Rectal smooth muscle tissue (tissue), 1 donor: ENCODE measurements at regions not wholly inside any gene's neighbourhood (a gene's known extent, or its start where the extent isn't known, plus 50 kb on each side); places are given as distances from the start of the nearest gene placed in this dataset.

Experiments
- H3K27ac ChIP-seq: one replicate; pipeline ENCODE4 v1.7.0; 2013; ENCODE audit warnings: low read depth, low read length, inconsistent platforms
- H3K27me3 ChIP-seq: one replicate; pipeline ENCODE4 v1.7.0; 2013; ENCODE audit warnings: low read length; ENCODE audit not compliant: control insufficient read depth, insufficient read depth
- H3K36me3 ChIP-seq: one replicate; pipeline ENCODE4 v1.7.0; 2013; ENCODE audit warnings: low read length; ENCODE audit not compliant: control insufficient read depth, insufficient read depth
- H3K4me1 ChIP-seq: one replicate; pipeline ENCODE4 v1.7.0; 2013; ENCODE audit warnings: low read length; ENCODE audit not compliant: control insufficient read depth, insufficient read depth
- H3K4me3 ChIP-seq: one replicate; pipeline ENCODE4 v1.7.0; 2013; ENCODE audit warnings: low read length
- H3K9ac ChIP-seq: one replicate; pipeline ENCODE4 v1.7.0; 2013; ENCODE audit warnings: low read length

GRCh38 chr11:19599681-19600080 lies 113.0 kb upstream of the NAV2 start:
- Histone ChIP-seq H3K27ac (no peak overlapping the region), H3K36me3 (no peaks in the 10 kb centered on the region), H3K9ac (no peak overlapping the region), H3K4me1 (peaks cover 15% of the 10 kb centered on the region), H3K4me3 (no peak overlapping the region), H3K27me3 (no peaks in the 10 kb centered on the region)

DNA sequence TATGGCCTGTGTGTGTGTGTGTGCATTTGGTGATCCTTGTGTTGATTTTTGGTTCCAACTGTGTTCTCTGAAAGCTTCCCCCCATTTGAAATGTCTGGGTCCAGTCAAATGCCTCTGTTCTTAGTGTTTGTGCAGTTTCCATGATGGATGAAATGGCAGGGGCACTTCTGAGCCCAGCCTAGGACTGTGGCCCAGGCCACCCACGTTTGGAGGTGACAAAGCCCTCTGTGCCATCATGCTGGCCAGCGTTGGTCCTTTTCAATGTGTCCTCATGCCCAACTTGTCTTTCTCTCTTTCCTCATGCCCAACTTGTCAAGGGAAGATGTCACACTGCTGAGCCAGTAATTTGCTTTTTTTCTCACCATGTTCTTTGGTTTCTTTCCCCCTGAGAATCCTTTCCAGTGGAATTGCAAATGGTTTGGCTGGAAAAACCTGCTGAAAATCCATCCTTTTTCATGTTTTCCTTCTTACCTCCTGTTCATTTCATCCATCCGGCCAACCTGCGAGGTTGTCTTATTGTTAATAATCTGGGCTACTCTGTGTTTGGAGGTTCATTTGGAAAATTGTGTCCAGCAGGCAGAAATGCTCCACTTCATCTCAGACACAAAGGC lies 113.7 kb upstream of the NAV2 start:
- Histone ChIP-seq H3K9ac (no peak overlapping the region), H3K27me3 (no peaks in the 10 kb centered on the region), H3K36me3 (no peaks in the 10 kb centered on the region), H3K27ac (no peak overlapping the region), H3K4me1 (peaks cover 15% of the 10 kb centered on the region), H3K4me3 (no peak overlapping the region)

DNA sequence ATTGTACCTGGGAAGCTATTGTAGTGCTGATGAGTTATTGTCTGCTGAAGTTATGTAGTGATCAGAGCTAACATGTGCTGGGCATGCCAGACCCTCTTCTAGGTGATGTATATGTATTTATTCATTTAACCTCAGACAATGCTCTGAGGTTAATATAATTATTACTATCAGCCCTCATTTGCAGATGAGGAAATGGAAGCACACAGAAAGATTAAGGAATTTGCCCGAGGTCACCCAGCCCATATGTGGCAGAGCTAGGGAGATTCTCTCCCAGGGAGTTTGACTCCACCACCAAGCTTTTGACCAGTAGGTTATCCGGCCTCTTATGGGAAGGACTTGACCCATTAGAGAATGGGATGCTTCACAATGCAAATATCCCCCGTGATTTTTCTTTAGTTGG lies 114.2 kb upstream of the NAV2 start:
- Histone ChIP-seq H3K9ac (no peak overlapping the region), H3K27me3 (no peaks in the 10 kb centered on the region), H3K27ac (no peak overlapping the region), H3K36me3 (no peaks in the 10 kb centered on the region), H3K4me3 (no peak overlapping the region), H3K4me1 (peaks cover 15% of the 10 kb centered on the region)

GRCh38 chr11:19597876-19598275 lies 114.8 kb upstream of the NAV2 start:
- no peaks in the 10 kb centered on the region for H3K36me3 ChIP-seq
- H3K9ac ChIP-seq = no peak overlapping the region
- no peaks in the 10 kb centered on the region for H3K27me3 ChIP-seq
- H3K4me3 ChIP-seq = no peak overlapping the region
- H3K27ac ChIP-seq = no peak overlapping the region
- peaks cover 15% of the 10 kb centered on the region for H3K4me1 ChIP-seq

GRCh38 chr11:19597206-19597605 lies 115.4 kb upstream of the NAV2 start:
- Histone ChIP-seq H3K4me3 (no peak overlapping the region), H3K27me3 (no peaks in the 10 kb centered on the region), H3K9ac (no peak overlapping the region), H3K4me1 (peaks cover 15% of the 10 kb centered on the region), H3K27ac (no peak overlapping the region), H3K36me3 (no peaks in the 10 kb centered on the region)

- Histone ChIP-seq H3K36me3 (no peaks in the 10 kb centered on the region), H3K27me3 (no peaks in the 10 kb centered on the region), H3K9ac (no peak overlapping the region), H3K27ac (peak overlapping the region; percentile 82), H3K4me3 (peak overlapping the region; percentile 2), H3K4me1 (peaks cover 15% of the 10 kb centered on the region)
These were observed 116.5 kb upstream of the NAV2 start for GRCh38 chr11:19595840-19596751.

DNA sequence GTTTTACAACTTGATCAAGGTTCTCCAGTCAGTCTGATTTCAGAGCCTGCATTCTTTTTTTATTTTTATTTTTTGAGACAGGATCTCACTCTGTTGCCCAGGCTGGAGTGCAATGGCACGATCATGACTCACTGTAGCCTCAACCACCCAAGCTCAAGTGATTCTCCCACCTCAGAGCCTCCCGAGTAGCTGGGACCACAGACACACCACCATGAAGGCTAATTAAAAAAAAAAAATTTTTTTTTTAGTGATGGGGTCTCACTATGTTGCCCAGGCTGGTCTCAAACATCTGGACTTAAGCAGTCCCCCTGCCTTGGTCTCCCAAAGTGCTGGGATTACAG lies 117.2 kb upstream of the NAV2 start:
- no peak overlapping the region for H3K9ac ChIP-seq
- no peak overlapping the region for H3K4me3 ChIP-seq
- H3K36me3 ChIP-seq = no peaks in the 10 kb centered on the region
- peak overlapping the region; percentile 82 for H3K27ac ChIP-seq
- H3K27me3 ChIP-seq = no peaks in the 10 kb centered on the region
- peaks cover 15% of the 10 kb centered on the region for H3K4me1 ChIP-seq

GRCh38 chr11:19594326-19594725 lies 118.3 kb upstream of the NAV2 start:
- Histone ChIP-seq H3K27me3 (no peaks in the 10 kb centered on the region), H3K27ac (no peak overlapping the region), H3K4me3 (no peak overlapping the region), H3K9ac (no peak overlapping the region), H3K4me1 (peaks cover 15% of the 10 kb centered on the region), H3K36me3 (no peaks in the 10 kb centered on the region)

- H3K4me1 ChIP-seq = peaks cover 15% of the 10 kb centered on the region
- no peaks in the 10 kb centered on the region for H3K27me3 ChIP-seq
- H3K27ac ChIP-seq = no peak overlapping the region
- H3K9ac ChIP-seq = no peak overlapping the region
- H3K4me3 ChIP-seq = no peak overlapping the region
- no peaks in the 10 kb centered on the region for H3K36me3 ChIP-seq
These were observed 119.8 kb upstream of the NAV2 start for GRCh38 chr11:19592842-19593241.

DNA sequence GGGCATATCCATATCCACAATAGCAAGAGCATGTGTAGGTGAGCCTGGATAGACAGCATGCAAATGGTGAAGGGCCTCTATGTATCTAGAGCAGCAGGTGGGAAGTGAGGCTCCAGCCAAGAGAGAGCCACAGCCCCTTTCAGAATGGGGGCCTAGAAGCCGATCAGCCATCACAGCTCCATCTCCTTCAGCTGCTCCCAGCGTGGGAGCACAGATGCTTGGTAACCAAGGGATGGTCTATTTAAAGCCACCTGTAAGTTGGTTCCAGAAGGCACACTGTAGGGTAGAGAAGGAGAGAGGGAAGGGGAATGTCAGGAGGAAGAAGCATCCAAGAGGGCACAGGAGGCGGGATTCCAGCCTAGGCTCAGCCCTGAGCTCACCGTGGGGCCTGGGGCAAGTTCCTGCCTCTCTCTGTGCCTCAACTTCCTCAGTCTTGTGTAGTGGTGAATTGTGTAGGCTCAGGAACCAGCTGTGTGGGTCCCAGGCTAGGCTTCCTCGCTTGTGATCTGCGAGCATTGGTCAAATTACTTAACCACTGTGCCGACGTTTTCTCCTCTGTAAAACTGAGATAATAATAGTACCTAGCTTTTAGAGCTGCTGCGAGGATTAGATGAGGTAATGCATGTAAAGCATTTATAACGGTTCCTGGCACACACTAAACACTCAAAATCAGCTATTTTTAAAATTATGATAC lies 122.9 kb upstream of the NAV2 start:
- Histone ChIP-seq H3K36me3 (no peaks in the 10 kb centered on the region), H3K27ac (no peak overlapping the region), H3K9ac (no peak overlapping the region)

DNA sequence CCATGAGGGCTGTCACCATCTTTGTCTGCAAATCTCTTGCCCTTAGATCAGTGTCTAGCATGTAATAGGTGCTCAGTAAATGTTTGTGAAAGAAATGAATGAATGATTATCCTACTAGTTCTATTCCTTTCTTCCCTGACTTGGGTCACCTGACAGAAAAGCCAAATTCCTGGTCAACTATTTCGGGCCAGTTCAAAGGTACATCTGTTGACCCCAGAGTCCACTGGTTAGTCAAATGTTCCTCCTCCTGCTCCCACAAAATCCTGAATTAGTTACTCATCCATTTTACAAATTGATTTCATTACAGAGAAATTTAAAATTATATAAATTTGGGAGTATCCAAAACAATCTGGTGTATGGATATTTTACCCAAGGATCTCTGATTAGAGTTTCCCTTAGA lies 124.7 kb upstream of the NAV2 start:
- Histone ChIP-seq H3K27me3 (no peaks in the 10 kb centered on the region), H3K4me1 (no peaks in the 10 kb centered on the region), H3K9ac (no peak overlapping the region), H3K4me3 (no peak overlapping the region), H3K36me3 (no peaks in the 10 kb centered on the region), H3K27ac (no peak overlapping the region)

More for the DNA sequence above, 122.9 kb upstream of the NAV2 start:
- Histone ChIP-seq H3K4me1 (no peaks in the 10 kb centered on the region), H3K4me3 (no peak overlapping the region), H3K27me3 (no peaks in the 10 kb centered on the region)

- Histone ChIP-seq H3K4me3 (no peak overlapping the region), H3K27me3 (no peaks in the 10 kb centered on the region), H3K9ac (no peak overlapping the region), H3K4me1 (peaks cover 34% of the 10 kb centered on the region), H3K36me3 (no peaks in the 10 kb centered on the region), H3K27ac (peak overlapping the region; percentile 44)
These were observed 132.0 kb upstream of the NAV2 start for GRCh38 chr11:19580646-19581045.
